GM08714 (cell line): ENCODE measurements at regions not wholly inside any gene's neighbourhood (a gene's known extent, or its start where the extent isn't known, plus 50 kb on each side); places are given as distances from the start of the nearest gene placed in this dataset.

Experiments used
- H3K4me3 ChIP-seq: fragments of 200-500 bp; sonication (Bioruptor generic); 2 replicates; pipeline ENCODE4 v1.5.1; 2014; ENCODE audit warnings: mild to moderate bottlenecking, low read length, inconsistent platforms
- ZNF274 ChIP-seq: IDR thresholded peaks from 2 replicates; pipeline ENCODE4 v1.6.1; 2012; ENCODE audit warnings: mild to moderate bottlenecking, low read depth, low read length

DNA sequence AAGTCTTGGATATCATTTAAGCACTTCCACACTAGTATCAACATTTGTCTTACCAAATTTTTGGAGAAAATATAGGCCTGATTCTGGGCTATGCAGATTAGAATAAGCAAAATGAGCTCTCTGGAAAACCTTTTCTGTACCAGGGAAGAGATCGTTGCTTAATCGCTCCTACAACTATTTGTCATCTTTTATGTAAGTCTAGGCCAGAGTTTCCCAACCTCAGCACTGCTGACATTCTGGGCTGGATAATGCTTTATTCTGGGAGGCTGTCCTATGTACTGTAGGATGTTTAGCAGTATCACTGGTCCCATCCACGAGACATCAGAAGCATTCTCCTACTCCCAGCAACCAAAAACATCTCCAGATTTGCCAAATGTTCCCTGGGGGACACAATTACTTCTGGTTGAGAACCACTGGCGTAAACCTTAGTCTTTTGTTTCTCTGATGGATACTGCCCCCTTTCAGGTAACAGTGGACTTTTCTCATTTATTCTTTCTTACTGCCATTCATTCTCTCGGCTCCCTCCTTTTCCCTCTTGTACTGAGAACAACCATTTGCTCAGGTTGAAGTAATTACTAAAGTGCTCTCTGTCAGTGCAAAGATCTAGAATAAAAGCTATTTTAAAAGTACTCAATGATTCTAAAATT is 316.9 kb upstream of the E2F7 start:
- no peak overlapping the region for H3K4me3 ChIP-seq
- no peak for TF ChIP-seq ZNF274

DNA sequence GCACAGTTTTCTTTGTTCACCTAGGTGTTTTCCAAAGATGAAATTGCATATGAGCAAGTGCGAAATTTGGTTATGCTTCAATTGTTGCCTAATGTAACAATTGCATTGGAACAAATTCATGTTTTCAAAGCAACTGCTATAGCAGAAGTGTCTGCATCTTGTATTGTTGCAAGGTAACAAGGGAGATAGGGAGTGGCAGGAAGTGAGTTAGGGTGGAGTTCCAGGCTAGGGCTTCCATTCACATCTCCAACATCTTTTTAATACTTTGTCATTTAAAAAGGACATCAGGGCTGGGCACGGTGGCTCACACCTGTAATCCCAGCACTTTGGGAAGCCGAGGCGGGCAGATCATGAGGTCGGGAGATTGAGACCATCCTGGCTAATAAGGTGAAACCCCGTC is 312.3 kb upstream of the E2F7 start:
- no peak for TF ChIP-seq ZNF274
- H3K4me3 ChIP-seq = no peak overlapping the region

DNA sequence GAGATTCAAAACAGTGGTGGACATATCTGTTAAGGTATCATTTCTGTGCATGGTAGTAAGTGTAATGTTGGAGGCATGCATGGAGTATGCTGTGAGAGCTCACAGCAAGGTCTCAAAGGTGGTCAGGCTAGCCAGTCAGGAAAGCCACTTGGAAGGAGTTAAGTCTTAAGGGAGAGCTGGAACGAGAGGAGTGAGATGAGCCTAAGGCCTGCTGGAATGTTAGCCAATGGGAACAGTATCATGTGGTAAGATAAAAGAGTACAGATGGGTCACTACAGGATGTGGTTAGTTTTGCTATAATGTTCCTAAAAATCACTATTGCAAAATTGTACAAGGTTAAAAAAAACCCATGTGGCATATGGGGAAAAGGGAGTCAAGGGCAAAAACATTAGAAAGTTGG is 311.7 kb upstream of the E2F7 start:
- TF ChIP-seq ZNF274 = no peak
- no peak overlapping the region for H3K4me3 ChIP-seq

GRCh38 chr12:77374673-77375072 is 309.3 kb upstream of the E2F7 start:
- TF ChIP-seq ZNF274 = no peak
- no peak overlapping the region for H3K4me3 ChIP-seq

DNA sequence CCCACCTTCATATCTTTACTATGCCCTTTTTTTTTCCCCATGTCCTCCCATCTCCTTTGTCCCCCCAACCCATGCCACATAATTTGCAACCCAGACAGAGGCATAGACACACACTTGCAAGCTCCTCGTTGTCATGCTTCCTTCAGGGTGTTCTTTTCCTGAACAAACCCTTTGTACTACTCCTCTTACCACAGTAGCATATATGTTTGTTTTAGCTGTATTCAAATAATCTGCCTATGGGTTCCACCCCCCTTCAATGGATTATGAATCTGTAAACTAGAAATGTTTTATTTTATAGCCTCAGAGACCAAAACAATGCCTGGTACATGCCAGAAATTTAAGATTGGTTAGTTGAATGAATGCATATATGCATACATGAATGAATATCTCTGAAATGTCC is 307.1 kb upstream of the E2F7 start:
- no peak overlapping the region for H3K4me3 ChIP-seq
- no peak for TF ChIP-seq ZNF274

GRCh38 chr12:77372026-77372425 is 306.7 kb upstream of the E2F7 start:
- H3K4me3 ChIP-seq = no peak overlapping the region
- TF ChIP-seq ZNF274 = no peak

GRCh38 chr12:77368379-77368778 is 303.0 kb upstream of the E2F7 start:
- no peak for TF ChIP-seq ZNF274
- no peak overlapping the region for H3K4me3 ChIP-seq

- no peak overlapping the region for H3K4me3 ChIP-seq
- no peak for TF ChIP-seq ZNF274
Measured at GRCh38 chr12:77366616-77367015, 301.2 kb upstream of the E2F7 start.

- no peak for TF ChIP-seq ZNF274
- H3K4me3 ChIP-seq = no peak overlapping the region
Measured at GRCh38 chr12:77364400-77364799, 299.0 kb upstream of the E2F7 start.

DNA sequence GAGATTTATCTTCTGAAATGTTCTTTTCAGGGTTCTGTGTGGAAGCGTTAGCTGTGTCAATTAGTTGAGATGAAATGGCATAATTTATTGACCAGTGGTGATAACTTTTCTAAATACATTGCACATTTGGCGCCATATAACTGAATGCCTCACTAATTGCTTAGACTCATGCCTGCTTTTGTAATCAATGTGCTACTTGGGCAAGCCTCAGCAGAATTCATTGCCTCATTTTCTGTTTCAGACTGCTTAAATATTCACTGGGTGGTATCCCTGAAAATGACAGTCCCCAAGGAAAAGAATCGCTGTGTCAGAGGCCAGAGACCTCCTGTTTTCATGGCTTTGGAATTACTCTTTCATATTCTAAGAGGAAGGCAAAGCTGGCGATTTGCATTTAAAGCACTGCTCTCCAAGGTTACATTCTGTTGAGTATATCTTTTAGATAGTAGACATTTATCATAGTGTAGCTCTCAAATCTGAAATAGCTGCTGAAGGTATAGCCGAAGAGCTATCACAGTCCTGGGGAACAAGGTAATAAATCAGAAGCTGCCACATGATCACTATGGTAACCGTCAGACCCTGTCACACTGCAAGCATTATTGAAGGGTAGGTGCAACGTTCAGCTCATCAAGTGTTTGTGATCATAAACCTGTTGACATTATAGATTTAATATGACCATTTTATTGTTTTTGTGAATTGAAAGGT is 297.3 kb upstream of the E2F7 start:
- no peak for TF ChIP-seq ZNF274
- H3K4me3 ChIP-seq = no peak overlapping the region

GRCh38 chr12:77357655-77358054 is 292.3 kb upstream of the E2F7 start:
- no peak overlapping the region for H3K4me3 ChIP-seq
- no peak for TF ChIP-seq ZNF274

DNA sequence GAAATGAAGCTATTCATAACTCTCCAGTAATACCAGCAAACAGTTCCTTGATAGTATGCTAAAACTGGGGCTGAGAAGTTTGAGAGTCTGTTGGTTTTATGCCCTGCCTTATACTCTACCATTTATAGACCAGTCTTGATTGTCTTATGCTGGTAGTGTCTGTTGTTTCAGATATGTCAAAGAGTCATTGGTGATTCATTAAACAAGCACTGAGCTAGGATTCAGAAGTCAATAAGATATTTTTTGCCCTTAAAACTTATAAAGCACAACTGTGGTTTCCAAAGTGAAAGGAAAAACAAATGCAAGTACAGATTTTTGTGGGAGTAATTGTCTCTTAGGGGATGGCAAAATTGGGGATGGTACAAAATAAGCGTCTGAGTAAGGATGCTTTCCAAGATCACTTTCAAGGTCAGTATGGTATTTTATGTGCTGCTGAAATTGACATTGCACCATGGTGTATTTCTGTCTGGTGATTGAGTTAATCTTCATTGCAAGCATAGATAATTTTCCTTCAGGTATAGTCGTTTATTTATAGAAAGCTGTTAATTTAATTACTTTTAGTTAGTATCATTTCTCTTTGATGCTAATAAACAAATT is 289.5 kb upstream of the E2F7 start:
- no peak for TF ChIP-seq ZNF274
- H3K4me3 ChIP-seq = no peak overlapping the region

GRCh38 chr12:77352946-77353345 is 287.6 kb upstream of the E2F7 start:
- no peak for TF ChIP-seq ZNF274
- no peak overlapping the region for H3K4me3 ChIP-seq

DNA sequence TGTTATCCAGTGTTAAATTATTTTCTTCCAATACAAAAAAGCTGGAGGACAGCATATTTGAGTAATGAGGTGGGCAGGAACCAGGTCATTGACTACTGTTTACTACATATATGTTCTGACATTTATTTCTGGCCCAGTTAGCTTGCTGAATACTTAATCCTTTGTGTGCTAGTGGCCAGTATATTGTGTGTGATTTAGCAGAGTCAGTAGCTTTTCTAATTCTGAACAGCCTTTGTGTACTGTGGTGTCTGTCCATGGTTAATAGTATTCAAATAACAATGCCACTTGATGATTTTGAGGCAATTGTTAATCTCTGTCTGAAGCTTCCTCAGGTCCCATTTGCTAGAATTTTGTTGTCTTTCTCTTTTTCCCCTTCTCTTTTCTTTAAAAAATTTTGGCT is 286.5 kb upstream of the E2F7 start:
- TF ChIP-seq ZNF274 = no peak
- H3K4me3 ChIP-seq = no peak overlapping the region

GRCh38 chr12:77349689-77350370 is 284.5 kb upstream of the E2F7 start:
- TF ChIP-seq ZNF274 = no peak
- H3K4me3 ChIP-seq = no peak overlapping the region

- no peak for TF ChIP-seq ZNF274
- no peak overlapping the region for H3K4me3 ChIP-seq
Measured at GRCh38 chr12:77347017-77347416, 281.6 kb upstream of the E2F7 start.
